ENCODE measurements at regions not wholly inside any gene's neighbourhood (a gene's known extent, or its start where the extent isn't known, plus 50 kb on each side); places are given as distances from the start of the nearest gene placed in this dataset.

DNA sequence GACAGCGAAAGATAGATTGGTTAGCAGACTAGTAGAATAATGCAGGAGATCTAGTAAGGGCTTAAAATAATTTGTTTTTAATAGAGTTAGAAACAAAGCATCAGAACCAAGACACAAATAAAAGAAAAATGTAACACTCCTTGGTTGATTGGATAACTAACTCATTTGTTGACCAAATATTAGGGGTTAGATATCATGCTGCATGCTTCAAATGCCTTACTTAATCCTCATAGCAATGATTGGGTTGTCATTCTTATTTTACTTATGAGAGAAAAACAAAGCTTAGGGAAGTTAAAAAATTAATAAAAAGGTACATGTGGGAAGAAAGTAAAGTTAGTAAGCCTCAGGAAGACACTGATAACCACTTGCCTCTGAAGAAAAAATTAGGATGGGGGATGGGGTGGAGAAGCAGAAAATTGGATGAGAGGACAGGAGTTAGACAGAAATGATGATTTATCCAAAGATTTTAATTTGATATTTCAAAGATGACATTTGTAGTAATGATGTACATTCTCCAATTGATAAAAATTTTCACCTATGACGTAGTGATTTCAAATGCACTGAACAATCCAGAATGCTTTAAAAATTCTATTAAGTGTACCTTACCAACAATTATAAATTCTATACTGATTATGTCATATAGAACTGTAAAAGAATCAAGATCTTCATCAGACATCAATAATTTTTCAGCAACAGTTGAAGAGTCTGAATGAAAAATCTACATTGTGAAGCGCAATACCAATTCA, 374.7 kb downstream of the COL11A1 start:
- Histone ChIP-seq H3K23ac (ENCODE audit: insufficient read length, low read depth, low read length) (no peak overlapping the region), H2BK120ac (ENCODE audit: low read depth, low read length, poor library complexity, severe bottlenecking) (no peak overlapping the region), H3K23me2 (ENCODE audit: insufficient read length, low read depth, low read length, poor library complexity, severe bottlenecking) (no peaks in the 10 kb centered on the region), H3K9ac (ENCODE audit: extremely low read depth, insufficient read length, low read length) (no peak overlapping the region), H2BK5ac (ENCODE audit: insufficient read length, low read length) (no peak overlapping the region), H3K27ac (ENCODE audit: insufficient read length, low read depth, low read length) (no peak overlapping the region), H3K4me2 (ENCODE audit: insufficient read depth, insufficient read length, low read length) (no peak overlapping the region), H3K18ac (ENCODE audit: insufficient read length, low read depth, low read length) (no peak overlapping the region), H2AK5ac (ENCODE audit: insufficient read length, low read length) (no peak overlapping the region), H4K8ac (replicated peaks; ENCODE audit: insufficient read length, low read depth, low read length) (no peak overlapping the region), H4K91ac (ENCODE audit: insufficient read length, low read depth, low read length) (no peak overlapping the region), H3K14ac (ENCODE audit: insufficient read depth, low read length) (no peak overlapping the region), H2AFZ (ENCODE audit: low read length) (no peak overlapping the region), H4K5ac (ENCODE audit: insufficient read length, low read depth, low read length) (no peak overlapping the region), H3K9me3 (ENCODE audit: control insufficient read depth, low read depth, low read length) (no peaks in the 10 kb centered on the region), H3K56ac (ENCODE audit: insufficient read length, low read depth, low read length) (no peak overlapping the region), H2BK20ac (ENCODE audit: low read depth, low read length, poor library complexity, severe bottlenecking) (no peak overlapping the region), H3K79me1 (ENCODE audit: insufficient read depth, low read depth, low read length, poor library complexity, severe bottlenecking) (no peaks in the 10 kb centered on the region), H3T11ph (ENCODE audit: low read length) (no peak overlapping the region), H2BK12ac (ENCODE audit: insufficient read length, low read depth, low read length) (no peak overlapping the region), H2BK15ac (ENCODE audit: low read depth, low read length) (no peak overlapping the region), H3K79me2 (ENCODE audit: insufficient read depth, low read length) (no peaks in the 10 kb centered on the region), H3K4me1 (ENCODE audit: insufficient read depth, low read length) (no peaks in the 10 kb centered on the region), H3K4ac (ENCODE audit: low read depth, low read length) (no peak overlapping the region), H4K20me1 (ENCODE audit: control insufficient read depth, insufficient read depth, insufficient read length) (no peaks in the 10 kb centered on the region), H3K27me3 (ENCODE audit: insufficient read depth, low read length) (no peaks in the 10 kb centered on the region)
- H3K4me3 Mint-ChIP-seq: no peak overlapping the region
- DNase-seq: no peak
- TF ChIP-seq, protein P1, sequence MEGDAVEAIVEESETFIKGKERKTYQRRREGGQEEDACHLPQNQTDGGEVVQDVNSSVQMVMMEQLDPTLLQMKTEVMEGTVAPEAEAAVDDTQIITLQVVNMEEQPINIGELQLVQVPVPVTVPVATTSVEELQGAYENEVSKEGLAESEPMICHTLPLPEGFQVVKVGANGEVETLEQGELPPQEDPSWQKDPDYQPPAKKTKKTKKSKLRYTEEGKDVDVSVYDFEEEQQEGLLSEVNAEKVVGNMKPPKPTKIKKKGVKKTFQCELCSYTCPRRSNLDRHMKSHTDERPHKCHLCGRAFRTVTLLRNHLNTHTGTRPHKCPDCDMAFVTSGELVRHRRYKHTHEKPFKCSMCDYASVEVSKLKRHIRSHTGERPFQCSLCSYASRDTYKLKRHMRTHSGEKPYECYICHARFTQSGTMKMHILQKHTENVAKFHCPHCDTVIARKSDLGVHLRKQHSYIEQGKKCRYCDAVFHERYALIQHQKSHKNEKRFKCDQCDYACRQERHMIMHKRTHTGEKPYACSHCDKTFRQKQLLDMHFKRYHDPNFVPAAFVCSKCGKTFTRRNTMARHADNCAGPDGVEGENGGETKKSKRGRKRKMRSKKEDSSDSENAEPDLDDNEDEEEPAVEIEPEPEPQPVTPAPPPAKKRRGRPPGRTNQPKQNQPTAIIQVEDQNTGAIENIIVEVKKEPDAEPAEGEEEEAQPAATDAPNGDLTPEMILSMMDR (conservative IDR thresholded peaks at IDR 0.05): no peak
- no peaks in the 10 kb centered on the region; a peak in 1 of 5 replicates for H3K9me3 Mint-ChIP-seq
- no peaks in the 10 kb centered on the region for H3K36me3 Mint-ChIP-seq (ENCODE audit: insufficient read depth in 1 of 3, low read depth in 3 of 3)
- WGBS (ENCODE audit: extremely low coverage, insufficient read length, low lambda C conversion rate): no CpG with 5 or more reads among the region's 3 CpGs
- no peak overlapping the region for H3K27ac Mint-ChIP-seq
- peaks cover 5 to 6% of the 10 kb centered on the region in 2 experiments for H3K4me1 Mint-ChIP-seq
- H3K27me3 Mint-ChIP-seq (ENCODE audit: low read depth): no peaks in the 10 kb centered on the region
